Activated CD4-positive, CD25-positive, alpha-beta regulatory T cell (primary cell): ENCODE measurements at regions not wholly inside any gene's neighbourhood (a gene's known extent, or its start where the extent isn't known, plus 50 kb on each side); places are given as distances from the start of the nearest gene placed in this dataset.
"Not testable (repeated sequence)": the region's sequence is repeated elsewhere in the genome, so short reads cannot be mapped to it uniquely, and the experiment has no call there.

ENCODE experiments used
- DNase-seq, 4 experiments: peaks; one replicate each; lab custom pipeline; 2025; lab: John Stamatoyannopoulos, UW

GRCh38 chr5:42242210-42242609 is 181.0 kb upstream of the GHR start:
- no peak for DNase-seq

GRCh38 chr5:42242881-42243485 is 180.3 kb upstream of the GHR start:
- DNase-seq = no peak

GRCh38 chr5:42252306-42252705 is 170.9 kb upstream of the GHR start:
- DNase-seq = no peak

- DNase-seq = not testable (repeated sequence)
These were observed 163.3 kb upstream of the GHR start for GRCh38 chr5:42259914-42260313.

GRCh38 chr5:42267091-42267490 is 156.1 kb upstream of the GHR start:
- DNase-seq = no peak

GRCh38 chr5:42268170-42268569 is 155.1 kb upstream of the GHR start:
- DNase-seq = not testable (repeated sequence)

GRCh38 chr5:42268630-42269029 is 154.6 kb upstream of the GHR start:
- DNase-seq = no peak

- DNase-seq = no peak
These were observed 152.5 kb upstream of the GHR start for GRCh38 chr5:42270771-42271170.

GRCh38 chr5:42274913-42275312 is 148.3 kb upstream of the GHR start:
- no peak for DNase-seq

GRCh38 chr5:42277293-42277692 is 145.9 kb upstream of the GHR start:
- DNase-seq = no peak

- no peak for DNase-seq
These were observed 138.7 kb upstream of the GHR start for GRCh38 chr5:42284584-42284983.

GRCh38 chr5:42285230-42285629 is 138.0 kb upstream of the GHR start:
- DNase-seq = no peak

GRCh38 chr5:42300496-42300895 is 122.7 kb upstream of the GHR start:
- DNase-seq = no peak

- no peak for DNase-seq
These were observed 121.9 kb upstream of the GHR start for GRCh38 chr5:42301349-42301748.

- DNase-seq = no peak
These were observed 121.1 kb upstream of the GHR start for GRCh38 chr5:42302186-42302585.

GRCh38 chr5:42306287-42306686 is 117.0 kb upstream of the GHR start:
- DNase-seq = no peak

GRCh38 chr5:42309865-42310264 is 113.4 kb upstream of the GHR start:
- DNase-seq = no peak

GRCh38 chr5:42315214-42315613 is 108.0 kb upstream of the GHR start:
- no peak for DNase-seq

- DNase-seq = no peak
These were observed 105.7 kb upstream of the GHR start for GRCh38 chr5:42317575-42317974.

GRCh38 chr5:42319546-42319945 is 103.7 kb upstream of the GHR start:
- not testable (repeated sequence) for DNase-seq

- DNase-seq = no peak
These were observed 101.5 kb upstream of the GHR start for GRCh38 chr5:42321785-42322184.

- no peak for DNase-seq
These were observed 86.1 kb upstream of the GHR start for GRCh38 chr5:42337143-42337542.

GRCh38 chr5:42337607-42338006 is 85.6 kb upstream of the GHR start:
- DNase-seq = no peak

GRCh38 chr5:42338136-42338535 is 85.1 kb upstream of the GHR start:
- DNase-seq = no peak

GRCh38 chr5:42349163-42349562 is 74.1 kb upstream of the GHR start:
- DNase-seq = no peak
